ENCODE measurements at regions not wholly inside any gene's neighbourhood (a gene's known extent, or its start where the extent isn't known, plus 50 kb on each side); places are given as distances from the start of the nearest gene placed in this dataset.
"Not testable (repeated sequence)": the region's sequence is repeated elsewhere in the genome, so short reads cannot be mapped to it uniquely, and the experiment has no call there.

- Histone ChIP-seq H3K27me3 (no peaks in the 10 kb centered on the region), H3K27ac (no peak overlapping the region), H3K36me3 (no peaks in the 10 kb centered on the region), H3K9me3 (no peaks in the 10 kb centered on the region), H3K4me3 (no peak overlapping the region), H3K4me1 (ENCODE audit: insufficient read depth) (no peaks in the 10 kb centered on the region)
- TF ChIP-seq CTCF (IDR thresholded peaks at IDR 0.05) (no peak), POLR2A (IDR thresholded peaks at IDR 0.05) (no peak)
- 82 to 87% (median 83%) methylated on average over 8 of the region's 8 CpGs for WGBS, 3 donors
- intact Hi-C loops (cut with DNase I): no loop called here
- DNase-seq: no peak
Observed at GRCh38 chr2:129192841-129193253, 786.6 kb upstream of the RAB6C start.

GRCh38 chr2:129193961-129194360 lies 785.5 kb upstream of the RAB6C start:
- no peak overlapping the region for H3K27ac ChIP-seq
- no peak overlapping the region for H3K4me3 ChIP-seq
- 67 to 77% (median 68%) methylated on average over 4 of the region's 4 CpGs for WGBS, 3 donors
- H3K27me3 ChIP-seq: no peaks in the 10 kb centered on the region
- no peaks in the 10 kb centered on the region for H3K4me1 ChIP-seq (ENCODE audit: insufficient read depth)
- no peaks in the 10 kb centered on the region for H3K9me3 ChIP-seq
- no peaks in the 10 kb centered on the region for H3K36me3 ChIP-seq
- DNase-seq: no peak
- intact Hi-C loops (cut with DNase I): no loop called here
- no peak for TF ChIP-seq POLR2A (IDR thresholded peaks at IDR 0.05)
- no peak for TF ChIP-seq CTCF (IDR thresholded peaks at IDR 0.05)
- TF ChIP-seq EP300 (IDR thresholded peaks at IDR 0.05): no peak

GRCh38 chr2:129199501-129199900 lies 780.0 kb upstream of the RAB6C start:
- intact Hi-C loops (cut with DNase I): no loop called here
- no peak overlapping the region for H3K4me3 ChIP-seq
- WGBS, 3 donors: 68 to 91% (median 87%) methylated on average over 5 of the region's 5 CpGs
- no peaks in the 10 kb centered on the region for H3K27me3 ChIP-seq
- no peak for TF ChIP-seq EP300 (IDR thresholded peaks at IDR 0.05)
- TF ChIP-seq POLR2A (IDR thresholded peaks at IDR 0.05): no peak
- no peak for TF ChIP-seq CTCF (IDR thresholded peaks at IDR 0.05)
- H3K9me3 ChIP-seq: no peaks in the 10 kb centered on the region
- H3K4me1 ChIP-seq (ENCODE audit: insufficient read depth): no peaks in the 10 kb centered on the region
- H3K36me3 ChIP-seq: no peaks in the 10 kb centered on the region
- H3K27ac ChIP-seq: no peak overlapping the region
- no peak for DNase-seq

- Histone ChIP-seq H3K27ac (no peak overlapping the region), H3K4me3 (no peak overlapping the region), H3K36me3 (no peaks in the 10 kb centered on the region), H3K27me3 (no peaks in the 10 kb centered on the region), H3K4me1 (ENCODE audit: insufficient read depth) (no peaks in the 10 kb centered on the region), H3K9me3 (no peaks in the 10 kb centered on the region)
- DNase-seq: no peak
- TF ChIP-seq EP300 (IDR thresholded peaks at IDR 0.05): no peak
- TF ChIP-seq POLR2A (IDR thresholded peaks at IDR 0.05): no peak
- no peak for TF ChIP-seq CTCF (IDR thresholded peaks at IDR 0.05)
- WGBS, 3 donors: 48 to 60% (median 54%) methylated on average over 2 of the region's 2 CpGs
- intact Hi-C loops (cut with DNase I): no loop called here
Observed at GRCh38 chr2:129201696-129202095, 777.8 kb upstream of the RAB6C start.

- H3K4me1 ChIP-seq (ENCODE audit: insufficient read depth): no peaks in the 10 kb centered on the region
- intact Hi-C loops (cut with DNase I): no loop called here
- DNase-seq: no peak
- H3K9me3 ChIP-seq: no peaks in the 10 kb centered on the region
- H3K27ac ChIP-seq: no peak overlapping the region
- H3K27me3 ChIP-seq: no peaks in the 10 kb centered on the region
- WGBS, 3 donors: 33 to 62% (median 57%) methylated on average over 3 of the region's 3 CpGs
- no peaks in the 10 kb centered on the region for H3K36me3 ChIP-seq
- TF ChIP-seq POLR2A (IDR thresholded peaks at IDR 0.05) (no peak), CTCF (IDR thresholded peaks at IDR 0.05) (no peak), EP300 (IDR thresholded peaks at IDR 0.05) (no peak)
- no peak overlapping the region for H3K4me3 ChIP-seq
Observed at GRCh38 chr2:129203331-129203730, 776.1 kb upstream of the RAB6C start.

GRCh38 chr2:129204581-129204980 lies 774.9 kb upstream of the RAB6C start:
- H3K9me3 ChIP-seq; H3K36me3 ChIP-seq; H3K4me3 ChIP-seq; H3K27ac ChIP-seq; intact Hi-C loops (cut with DNase I); DNase-seq; H3K27me3 ChIP-seq; H3K4me1 ChIP-seq (ENCODE audit: insufficient read depth): not testable (repeated sequence)
- WGBS, 3 donors: 92 to 97% (median 93%) methylated on average over 2 of the region's 2 CpGs

Measured in ovary (tissue), 7 donors.